DOHH2 (cell line): ENCODE measurements at regions not wholly inside any gene's neighbourhood (a gene's known extent, or its start where the extent isn't known, plus 50 kb on each side); places are given as distances from the start of the nearest gene placed in this dataset.

Source experiments
- H3F3A ChIP-seq: fragments of 200-600 bp; sonication (generic), shearing (Covaris generic); 2 replicates; pipeline ENCODE4 v1.6.0; 2016; ENCODE audit warnings: antibody characterized with exemption, mild to moderate bottlenecking; ENCODE audit not compliant: control insufficient read depth, insufficient read depth
- H3K27ac ChIP-seq: fragments of 200-600 bp; sonication (generic); 2 replicates; pipeline ENCODE4 v1.5.1; 2014; ENCODE audit warnings: low read depth, mild to moderate bottlenecking, low read length, moderate library complexity
- H3K27me3 ChIP-seq: fragments of 200-600 bp; sonication (generic); 2 replicates; pipeline ENCODE4 v1.6.1; 2014; ENCODE audit warnings: mild to moderate bottlenecking, low read length, mixed read lengths; ENCODE audit not compliant: control insufficient read depth
- H3K36me3 ChIP-seq: fragments of 200-600 bp; sonication (generic); 2 replicates; pipeline ENCODE4 v1.6.1; 2014; ENCODE audit warnings: mild to moderate bottlenecking, low read length, moderate library complexity, mixed read lengths; ENCODE audit not compliant: control insufficient read depth
- H3K4me1 ChIP-seq: fragments of 200-600 bp; sonication (generic); 2 replicates; pipeline ENCODE4 v1.6.1; 2014; ENCODE audit warnings: mild to moderate bottlenecking, low read length, mixed read lengths; ENCODE audit not compliant: control insufficient read depth
- H3K4me2 ChIP-seq: fragments of 200-600 bp; sonication (generic); 2 replicates; pipeline ENCODE4 v1.6.0; 2014; ENCODE audit warnings: mild to moderate bottlenecking, low read length, moderate library complexity
- H3K4me3 ChIP-seq: fragments of 200-600 bp; sonication (generic); 2 replicates; pipeline ENCODE4 v1.5.1; 2014; ENCODE audit warnings: mild to moderate bottlenecking, low read length, mixed read lengths
- H3K79me2 ChIP-seq: fragments of 200-600 bp; sonication (generic); 2 replicates; pipeline ENCODE4 v1.6.1; 2014; ENCODE audit warnings: mild to moderate bottlenecking, low read length, mixed read lengths; ENCODE audit not compliant: control insufficient read depth
- H3K9me2 ChIP-seq: fragments of 200-600 bp; sonication (generic); replicated peaks from 2 replicates; pipeline ENCODE4 v1.6.1; 2014; ENCODE audit warnings: mild to moderate bottlenecking, low read length, mixed read lengths; ENCODE audit not compliant: control insufficient read depth
- H3K9me3 ChIP-seq: fragments of 200-600 bp; sonication (generic); 2 replicates; pipeline ENCODE4 v1.6.1; 2014; ENCODE audit warnings: antibody characterized with exemption, low read length, mixed read lengths; ENCODE audit not compliant: control insufficient read depth, insufficient read depth
- H4K20me1 ChIP-seq: fragments of 200-600 bp; sonication (generic); 2 replicates; pipeline ENCODE4 v1.6.0; 2014; ENCODE audit warnings: low read depth, mild to moderate bottlenecking, antibody characterized with exemption, low read length, moderate library complexity; ENCODE audit not compliant: control insufficient read depth, insufficient read depth
- EZH2phosphoT487 ChIP-seq: fragments of 200-600 bp; sonication (generic); IDR thresholded peaks from 2 replicates; pipeline ENCODE4 v1.6.1; 2017; ENCODE audit warnings: borderline replicate concordance, mild to moderate bottlenecking, antibody characterized with exemption, low read length, moderate library complexity, mixed read lengths
- TF ChIP-seq, protein P1 (sequence below): fragments of 200-600 bp; sonication (generic); IDR thresholded peaks from one replicate; pipeline ENCODE4 v1.5.1; 2014; ENCODE audit warnings: antibody characterized with exemption, mild to moderate bottlenecking, low read depth, low read length; ENCODE audit not compliant: poor library complexity, severe bottlenecking

DNA sequence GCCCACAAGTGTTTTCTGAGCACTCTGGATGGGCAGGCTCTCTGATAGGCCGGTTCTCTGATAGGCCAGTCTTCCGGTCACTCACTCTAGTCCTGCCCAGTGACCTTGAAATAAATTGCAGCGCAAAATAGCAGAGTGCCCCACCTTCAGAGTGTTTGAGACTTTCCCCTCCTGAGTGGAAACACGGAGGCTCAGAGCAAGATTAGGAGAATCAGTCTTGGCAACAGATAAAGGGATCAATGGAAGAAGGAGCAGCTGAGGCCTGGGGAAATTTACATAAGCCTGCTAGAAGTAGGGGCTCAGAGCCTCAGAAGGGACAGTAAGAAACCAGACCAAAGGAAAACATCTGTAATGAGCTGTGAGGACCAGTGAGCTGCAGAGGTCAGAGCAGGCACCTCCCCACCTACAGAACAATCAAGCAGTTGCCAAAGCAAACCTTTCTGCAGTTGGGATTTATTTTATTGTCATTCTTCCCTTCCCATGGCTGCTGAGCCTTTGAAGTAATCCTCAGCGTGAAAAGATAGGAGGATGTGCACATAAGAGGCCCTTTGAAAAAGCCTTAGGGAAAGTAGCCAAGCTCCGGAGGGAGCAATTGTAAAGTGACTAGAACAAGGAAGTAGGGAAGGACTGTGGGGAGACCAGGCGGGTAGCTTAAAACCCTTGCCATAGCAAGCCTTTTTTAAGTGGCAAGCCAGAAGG lies 89.1 kb upstream of the TSPAN5 start:
- no peak overlapping the region for H3K4me2 ChIP-seq
- H3K9me3 ChIP-seq, result no peaks in the 10 kb centered on the region
- H3K9me2 ChIP-seq, result no peaks in the 10 kb centered on the region
- H4K20me1 ChIP-seq, result no peaks in the 10 kb centered on the region
- H3K27ac ChIP-seq, result no peak overlapping the region
- no peaks in the 10 kb centered on the region for H3K36me3 ChIP-seq
- H3K27me3 ChIP-seq, result no peaks in the 10 kb centered on the region
- no peaks in the 10 kb centered on the region for H3K79me2 ChIP-seq
- H3K4me1 ChIP-seq, result no peaks in the 10 kb centered on the region
- H3K4me3 ChIP-seq, result no peak overlapping the region
- TF ChIP-seq, protein P1, sequence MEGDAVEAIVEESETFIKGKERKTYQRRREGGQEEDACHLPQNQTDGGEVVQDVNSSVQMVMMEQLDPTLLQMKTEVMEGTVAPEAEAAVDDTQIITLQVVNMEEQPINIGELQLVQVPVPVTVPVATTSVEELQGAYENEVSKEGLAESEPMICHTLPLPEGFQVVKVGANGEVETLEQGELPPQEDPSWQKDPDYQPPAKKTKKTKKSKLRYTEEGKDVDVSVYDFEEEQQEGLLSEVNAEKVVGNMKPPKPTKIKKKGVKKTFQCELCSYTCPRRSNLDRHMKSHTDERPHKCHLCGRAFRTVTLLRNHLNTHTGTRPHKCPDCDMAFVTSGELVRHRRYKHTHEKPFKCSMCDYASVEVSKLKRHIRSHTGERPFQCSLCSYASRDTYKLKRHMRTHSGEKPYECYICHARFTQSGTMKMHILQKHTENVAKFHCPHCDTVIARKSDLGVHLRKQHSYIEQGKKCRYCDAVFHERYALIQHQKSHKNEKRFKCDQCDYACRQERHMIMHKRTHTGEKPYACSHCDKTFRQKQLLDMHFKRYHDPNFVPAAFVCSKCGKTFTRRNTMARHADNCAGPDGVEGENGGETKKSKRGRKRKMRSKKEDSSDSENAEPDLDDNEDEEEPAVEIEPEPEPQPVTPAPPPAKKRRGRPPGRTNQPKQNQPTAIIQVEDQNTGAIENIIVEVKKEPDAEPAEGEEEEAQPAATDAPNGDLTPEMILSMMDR, result no peak
- no peak for TF ChIP-seq EZH2phosphoT487
- no peaks in the 10 kb centered on the region for H3F3A ChIP-seq

- Histone ChIP-seq H3K79me2 (no peaks in the 10 kb centered on the region), H4K20me1 (no peaks in the 10 kb centered on the region), H3K9me3 (no peaks in the 10 kb centered on the region), H3K4me2 (no peak overlapping the region), H3K9me2 (no peaks in the 10 kb centered on the region), H3F3A (no peaks in the 10 kb centered on the region), H3K4me1 (no peaks in the 10 kb centered on the region), H3K27me3 (no peaks in the 10 kb centered on the region), H3K36me3 (no peaks in the 10 kb centered on the region), H3K4me3 (no peak overlapping the region), H3K27ac (no peak overlapping the region)
- TF ChIP-seq, protein P1, result no peak
- TF ChIP-seq EZH2phosphoT487, result no peak
These were observed 88.5 kb upstream of the TSPAN5 start for GRCh38 chr4:98746936-98747335.

DNA sequence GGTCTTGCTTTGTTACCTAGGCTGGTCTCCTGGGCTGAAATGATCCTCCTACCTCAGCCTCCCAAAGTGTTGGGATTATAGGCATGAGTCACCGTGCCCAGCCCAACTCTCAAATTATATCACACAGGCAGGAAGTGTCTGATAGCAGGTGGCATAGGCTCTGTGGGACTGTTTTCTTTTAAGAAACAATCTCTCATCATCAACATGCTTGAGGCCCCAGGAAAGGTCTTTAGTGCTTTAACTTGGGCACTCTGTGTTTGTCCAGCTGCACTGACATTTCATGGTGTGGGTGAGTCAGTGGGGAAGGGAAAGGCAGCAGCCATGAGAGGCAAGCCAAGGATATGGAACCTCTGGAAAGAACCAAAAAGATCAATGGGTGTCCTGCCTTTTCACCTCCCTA lies 88.1 kb upstream of the TSPAN5 start:
- no peak for TF ChIP-seq EZH2phosphoT487
- TF ChIP-seq, protein P1, result no peak
- no peaks in the 10 kb centered on the region for H3K4me1 ChIP-seq
- H3K27ac ChIP-seq, result no peak overlapping the region
- no peaks in the 10 kb centered on the region for H3K9me3 ChIP-seq
- H3K79me2 ChIP-seq, result no peaks in the 10 kb centered on the region
- no peak overlapping the region for H3K4me2 ChIP-seq
- H3K27me3 ChIP-seq, result no peaks in the 10 kb centered on the region
- H3F3A ChIP-seq, result no peaks in the 10 kb centered on the region
- H3K36me3 ChIP-seq, result no peaks in the 10 kb centered on the region
- H4K20me1 ChIP-seq, result no peaks in the 10 kb centered on the region
- no peaks in the 10 kb centered on the region for H3K9me2 ChIP-seq
- H3K4me3 ChIP-seq, result no peak overlapping the region
